ENCODE measurements at regions not wholly inside any gene's neighbourhood (a gene's known extent, or its start where the extent isn't known, plus 50 kb on each side); places are given as distances from the start of the nearest gene placed in this dataset.

- no peak overlapping the region for H3K27ac ChIP-seq
- H3K27me3 ChIP-seq: no peaks in the 10 kb centered on the region
- H3K4me3 ChIP-seq: no peak overlapping the region
- H3K36me3 ChIP-seq: no peaks in the 10 kb centered on the region
- no peaks in the 10 kb centered on the region for H3K9me3 ChIP-seq
- H3K4me1 ChIP-seq: no peaks in the 10 kb centered on the region
- no peak for DNase-seq
- TF ChIP-seq POLR2A (IDR thresholded peaks at IDR 0.05) (no peak), CTCF (IDR thresholded peaks at IDR 0.05) (no peak)
- intact Hi-C loops (cut with DNase I; ENCODE audit: low total_unique reads): no loop called here
These were observed 92.0 kb upstream of the RPS6KA2 start for GRCh38 chr6:166719019-166719418.

GRCh38 chr6:166718516-166718915 lies 91.5 kb upstream of the RPS6KA2 start:
- H3K27me3 ChIP-seq: no peaks in the 10 kb centered on the region
- no peaks in the 10 kb centered on the region for H3K9me3 ChIP-seq
- H3K4me3 ChIP-seq: no peak overlapping the region
- TF ChIP-seq POLR2A (IDR thresholded peaks at IDR 0.05): no peak
- no peak for TF ChIP-seq CTCF (IDR thresholded peaks at IDR 0.05)
- H3K4me1 ChIP-seq: no peaks in the 10 kb centered on the region
- no peak for DNase-seq
- no peak overlapping the region for H3K27ac ChIP-seq
- no peaks in the 10 kb centered on the region for H3K36me3 ChIP-seq
- intact Hi-C loops (cut with DNase I; ENCODE audit: low total_unique reads): no loop called here

- no peak for TF ChIP-seq POLR2A (IDR thresholded peaks at IDR 0.05)
- H3K4me3 ChIP-seq: no peak overlapping the region
- H3K27me3 ChIP-seq: no peaks in the 10 kb centered on the region
- intact Hi-C loops (cut with DNase I; ENCODE audit: low total_unique reads): no loop called here
- no peaks in the 10 kb centered on the region for H3K9me3 ChIP-seq
- no peak overlapping the region for H3K27ac ChIP-seq
- no peak for DNase-seq
- no peaks in the 10 kb centered on the region for H3K36me3 ChIP-seq
- H3K4me1 ChIP-seq: no peaks in the 10 kb centered on the region
These were observed 90.0 kb upstream of the RPS6KA2 start for GRCh38 chr6:166716910-166717617.

- DNase-seq: no peak
- TF ChIP-seq POLR2A (IDR thresholded peaks at IDR 0.05) (no peak), CTCF (IDR thresholded peaks at IDR 0.05) (no peak)
- Histone ChIP-seq H3K36me3 (no peaks in the 10 kb centered on the region), H3K4me1 (no peaks in the 10 kb centered on the region), H3K27ac (no peak overlapping the region), H3K27me3 (no peaks in the 10 kb centered on the region), H3K4me3 (no peak overlapping the region), H3K9me3 (no peaks in the 10 kb centered on the region)
- intact Hi-C loops (cut with DNase I; ENCODE audit: low total_unique reads): no loop called here
These were observed 88.9 kb upstream of the RPS6KA2 start for GRCh38 chr6:166715992-166716391.

DNA sequence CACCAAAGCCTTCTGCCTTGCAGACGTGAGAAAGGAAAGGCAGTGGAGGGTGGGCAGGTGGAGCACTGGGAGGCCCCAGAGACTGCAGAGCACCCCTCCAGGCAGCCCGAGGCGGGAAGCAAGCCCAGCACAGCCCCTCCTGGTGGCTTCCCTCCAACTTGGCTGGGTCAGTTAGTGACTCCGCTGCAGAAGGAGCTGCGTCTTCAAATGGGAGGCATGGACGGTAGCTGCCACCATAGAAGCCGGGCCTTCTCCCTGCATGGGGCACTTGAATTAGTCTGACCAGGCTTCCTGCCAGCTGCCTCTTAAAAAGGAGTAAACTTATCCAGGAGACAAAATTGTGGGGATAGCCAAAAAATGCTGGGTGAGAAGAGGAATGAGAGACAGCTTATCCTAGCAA lies 88.0 kb upstream of the RPS6KA2 start:
- Histone ChIP-seq H3K4me3 (no peak overlapping the region), H3K4me1 (no peaks in the 10 kb centered on the region), H3K9me3 (no peaks in the 10 kb centered on the region), H3K27me3 (no peaks in the 10 kb centered on the region), H3K27ac (no peak overlapping the region), H3K36me3 (no peaks in the 10 kb centered on the region)
- TF ChIP-seq CTCF (IDR thresholded peaks at IDR 0.05): no peak
- TF ChIP-seq POLR2A (IDR thresholded peaks at IDR 0.05): no peak
- intact Hi-C loops (cut with DNase I; ENCODE audit: low total_unique reads): no loop called here
- DNase-seq: no peak

DNA sequence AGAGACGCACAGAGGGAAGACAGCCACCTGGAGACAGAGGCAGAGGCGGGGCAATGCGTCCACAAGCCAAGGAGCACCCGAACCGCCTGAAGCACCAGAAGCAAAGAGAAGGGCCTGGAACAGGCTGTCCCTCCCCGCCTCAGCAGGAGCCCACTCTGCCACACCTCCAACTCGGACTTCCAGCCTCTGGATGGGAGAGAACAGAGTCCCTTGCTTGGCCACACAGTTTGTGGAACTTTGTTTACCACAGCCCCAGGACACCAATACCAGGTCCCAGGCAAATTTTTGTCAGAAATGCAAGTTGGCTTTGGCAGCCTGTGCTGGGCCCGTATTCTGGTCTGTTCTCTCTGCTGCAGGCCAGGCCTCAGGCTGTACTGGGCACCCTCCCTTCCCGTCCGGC lies 87.5 kb upstream of the RPS6KA2 start:
- Histone ChIP-seq H3K4me3 (no peak overlapping the region), H3K27ac (no peak overlapping the region), H3K27me3 (no peaks in the 10 kb centered on the region), H3K36me3 (no peaks in the 10 kb centered on the region), H3K4me1 (no peaks in the 10 kb centered on the region), H3K9me3 (no peaks in the 10 kb centered on the region)
- no peak for TF ChIP-seq POLR2A (IDR thresholded peaks at IDR 0.05)
- intact Hi-C loops (cut with DNase I; ENCODE audit: low total_unique reads): no loop called here
- DNase-seq: no peak
